GM12892 (cell line): ENCODE measurements at regions not wholly inside any gene's neighbourhood (a gene's known extent, or its start where the extent isn't known, plus 50 kb on each side); places are given as distances from the start of the nearest gene placed in this dataset.

Experiments
- POLR2A ChIP-seq: IDR thresholded peaks from 2 replicates; pipeline ENCODE4 v1.6.1; 2011; ENCODE audit warnings: low read depth, low read length, control low read depth
- POLR2AphosphoS5 ChIP-seq: IDR thresholded peaks from 2 replicates; pipeline ENCODE4 v1.6.1; 2011; ENCODE audit warnings: low read depth, low read length, control low read depth
- TAF1 ChIP-seq: IDR thresholded peaks from 2 replicates; pipeline ENCODE4 v1.6.1; 2011; ENCODE audit warnings: low read depth, mild to moderate bottlenecking, control low read depth, low read length, borderline replicate concordance

DNA sequence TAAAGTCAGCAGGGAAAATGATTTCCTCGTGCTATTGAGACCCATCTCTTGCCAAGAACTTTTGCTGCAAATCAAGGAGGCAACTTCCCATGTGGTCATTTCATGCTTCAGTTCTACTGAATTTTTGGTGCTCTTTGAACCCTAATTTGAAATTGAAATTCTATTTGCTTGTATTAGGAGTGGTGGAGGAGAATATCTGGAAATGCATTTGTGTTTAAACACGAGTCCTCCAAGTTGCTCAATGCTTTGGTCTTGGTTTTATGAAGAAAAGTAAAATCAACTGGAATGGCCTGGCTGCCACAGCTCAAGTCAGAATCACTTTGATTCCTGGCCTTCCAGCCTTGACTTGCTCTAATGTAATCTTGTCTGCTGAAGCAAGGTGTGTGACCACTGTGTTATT is 613.2 kb downstream of the TLE1 start:
- TF ChIP-seq POLR2AphosphoS5 (no peak), POLR2A (no peak), TAF1 (no peak)
